MCF 10A (cell line): ENCODE measurements at regions not wholly inside any gene's neighbourhood (a gene's known extent, or its start where the extent isn't known, plus 50 kb on each side); places are given as distances from the start of the nearest gene placed in this dataset.

Source experiments
- BruUV-seq: library from RNA; stranded (reverse); fragments of 400-500 nt; replicated peaks from 2 replicates; lab custom pipeline; 2021; lab: Mats Ljungman, UMichigan
- CTCF ChIA-PET: fragments of 300-600 bp; sonication (Branson Sonifier 250); formaldehyde crosslinking; extraction: SDS; loops from one replicate; lab custom pipeline; 2021; ENCODE audit warnings: antibody characterized with exemption, inconsistent platforms; lab: Yijun Ruan, JAX
- POLR2A ChIA-PET: fragments of 300-600, 350-650 bp; sonication (Branson Sonifier 250); formaldehyde crosslinking; extraction: SDS; loops from one replicate; lab custom pipeline; 2020; ENCODE audit warnings: antibody characterized with exemption, inconsistent platforms; lab: Yijun Ruan, JAX
- DNase-seq: peaks from one replicate; pipeline ENCODE4 v3.0.0-alpha.2; 2018; ENCODE audit not compliant: unreplicated experiment
- H3K27ac Mint-ChIP-seq: one replicate; pipeline ENCODE4 v1.8.0; 2022; ENCODE audit warnings: mild to moderate bottlenecking, low read depth, mixed read lengths; ENCODE audit not compliant: unreplicated experiment
- H3K27me3 Mint-ChIP-seq: one replicate; pipeline ENCODE4 v1.8.0; 2022; ENCODE audit warnings: mixed read lengths; ENCODE audit not compliant: insufficient read depth, unreplicated experiment
- H3K36me3 Mint-ChIP-seq: one replicate; pipeline ENCODE4 v1.8.0; 2022; ENCODE audit warnings: mild to moderate bottlenecking, moderate library complexity, mixed read lengths; ENCODE audit not compliant: insufficient read depth, unreplicated experiment
- H3K4me1 Mint-ChIP-seq: one replicate; pipeline ENCODE4 v1.8.0; 2022; ENCODE audit warnings: mixed read lengths; ENCODE audit not compliant: insufficient read depth, unreplicated experiment
- H3K4me3 Mint-ChIP-seq: one replicate; pipeline ENCODE4 v1.8.0; 2022; ENCODE audit warnings: mild to moderate bottlenecking, moderate library complexity, mixed read lengths; ENCODE audit not compliant: unreplicated experiment
- H3K9me3 Mint-ChIP-seq: one replicate; pipeline ENCODE4 v1.8.0; 2022; ENCODE audit warnings: mixed read lengths; ENCODE audit not compliant: unreplicated experiment
- CTCF ChIP-seq: fragments of 200-600 bp; IDR thresholded peaks from one replicate; pipeline ENCODE4 v1.8.0; 2022; ENCODE audit warnings: antibody characterized with exemption, mild to moderate bottlenecking; ENCODE audit not compliant: unreplicated experiment
- intact Hi-C: fragments of 100-400 bp; cut with micrococcal nuclease; formaldehyde crosslinking; loops from 2 replicates; pipeline ENCODE4 v1.14.1; 2022

- Mint-ChIP-seq H3K36me3 (no peaks in the 10 kb centered on the region), H3K27ac (no peak overlapping the region), H3K27me3 (no peaks in the 10 kb centered on the region), H3K4me3 (no peak overlapping the region), H3K9me3 (no peaks in the 10 kb centered on the region), H3K4me1 (no peaks in the 10 kb centered on the region)
- TF ChIP-seq CTCF, result no peak
- intact Hi-C loops, result no loop called here
- no TSS peak for BruUV-seq
- DNase-seq, result no peak
- ChIA-PET POLR2A (interaction anchor here (0.6 kb wide), 1 partner anchor 69 kb away, joined by 3 read pairs; no protein-coding TSS in a partner anchor), CTCF (no interaction called here)
Measured at GRCh38 chr6:156258981-156259380, 518.2 kb upstream of the ARID1B start.

GRCh38 chr6:156256161-156256560 is 521.0 kb upstream of the ARID1B start:
- Mint-ChIP-seq H3K9me3 (no peaks in the 10 kb centered on the region), H3K27me3 (no peaks in the 10 kb centered on the region), H3K4me1 (no peaks in the 10 kb centered on the region), H3K4me3 (no peak overlapping the region), H3K27ac (no peak overlapping the region), H3K36me3 (no peaks in the 10 kb centered on the region)
- ChIA-PET POLR2A (interaction anchor here (0.9 kb wide), 1 partner anchor 21 kb away, joined by 3 read pairs; no protein-coding TSS in a partner anchor), CTCF (interaction anchor here (0.9 kb wide), 1 partner anchor 353 kb away, joined by 4 read pairs; no protein-coding TSS in a partner anchor)
- no TSS peak for BruUV-seq
- intact Hi-C loops, result no loop called here
- TF ChIP-seq CTCF, result no peak
- DNase-seq, result no peak

GRCh38 chr6:156254240-156254639 is 522.9 kb upstream of the ARID1B start:
- H3K9me3 Mint-ChIP-seq, result peaks cover 5% of the 10 kb centered on the region
- intact Hi-C loops, result no loop called here
- no TSS peak for BruUV-seq
- no peak overlapping the region for H3K27ac Mint-ChIP-seq
- no peaks in the 10 kb centered on the region for H3K27me3 Mint-ChIP-seq
- DNase-seq, result no peak
- H3K4me3 Mint-ChIP-seq, result no peak overlapping the region
- H3K4me1 Mint-ChIP-seq, result peaks cover 7% of the 10 kb centered on the region
- POLR2A ChIA-PET, result no interaction called here
- no peaks in the 10 kb centered on the region for H3K36me3 Mint-ChIP-seq
- no peak for TF ChIP-seq CTCF
- CTCF ChIA-PET, result no interaction called here

- DNase-seq, result no peak
- TF ChIP-seq CTCF, result no peak
Measured at GRCh38 chr6:156250593-156250992, 526.6 kb upstream of the ARID1B start.

More at GRCh38 chr6:156250593-156250992, 526.6 kb upstream of the ARID1B start:
- peaks cover 7% of the 10 kb centered on the region for H3K4me1 Mint-ChIP-seq
- no TSS peak for BruUV-seq
- no peak overlapping the region for H3K27ac Mint-ChIP-seq
- ChIA-PET CTCF (no interaction called here), POLR2A (interaction anchor here (0.9 kb wide), 1 partner anchor 20 kb away, joined by 3 read pairs; no protein-coding TSS in a partner anchor)
- no peak overlapping the region for H3K4me3 Mint-ChIP-seq
- intact Hi-C loops, result no loop called here
- no peaks in the 10 kb centered on the region for H3K27me3 Mint-ChIP-seq
- H3K36me3 Mint-ChIP-seq, result no peaks in the 10 kb centered on the region
- peaks cover 5% of the 10 kb centered on the region for H3K9me3 Mint-ChIP-seq
